MM.1S (cell line): ENCODE measurements at regions not wholly inside any gene's neighbourhood (a gene's known extent, or its start where the extent isn't known, plus 50 kb on each side); places are given as distances from the start of the nearest gene placed in this dataset.
A peak's percentile ranks its signal among the peaks of the same experiment; 100 is the strongest.

ENCODE experiments used
- DNase-seq: peaks from one replicate; pipeline ENCODE4 v3.0.0-alpha.2; 2015
- H2AFZ ChIP-seq: fragments of 300-600 bp; sonication (generic); 2 replicates; pipeline ENCODE4 v1.6.0; 2016; ENCODE audit warnings: antibody characterized with exemption, low read length
- H3F3A ChIP-seq: fragments of 300-600 bp; sonication (generic); 2 replicates; pipeline ENCODE4 v1.6.1; 2016; ENCODE audit warnings: mild to moderate bottlenecking, antibody characterized with exemption, low read length, moderate library complexity, mixed read lengths; ENCODE audit not compliant: insufficient read depth
- H3K27ac ChIP-seq: fragments of 300-600 bp; sonication (generic); 2 replicates; pipeline ENCODE4 v1.5.1; 2016; ENCODE audit warnings: mild to moderate bottlenecking, low read length
- H3K27me3 ChIP-seq: fragments of 300-600 bp; sonication (generic); replicated peaks from 2 replicates; pipeline ENCODE4 v1.6.0; 2016; ENCODE audit warnings: low read length; ENCODE audit not compliant: insufficient read depth
- H3K36me3 ChIP-seq: fragments of 300-600 bp; sonication (generic); replicated peaks from 2 replicates; pipeline ENCODE4 v1.6.1; 2016; ENCODE audit warnings: mild to moderate bottlenecking, low read length, mixed read lengths; ENCODE audit not compliant: insufficient read depth
- H3K4me1 ChIP-seq: fragments of 300-600 bp; sonication (generic); 2 replicates; pipeline ENCODE4 v1.6.1; 2016; ENCODE audit warnings: low read length, mixed read lengths
- H3K4me2 ChIP-seq: fragments of 300-600 bp; sonication (generic); 2 replicates; pipeline ENCODE4 v1.6.0; 2016; ENCODE audit warnings: low read depth, low read length
- H3K4me3 ChIP-seq: fragments of 300-600 bp; sonication (generic); 2 replicates; pipeline ENCODE4 v1.5.1; 2016; ENCODE audit warnings: low read length, mixed read lengths
- H3K79me2 ChIP-seq: fragments of 300-600 bp; sonication (generic); 2 replicates; pipeline ENCODE4 v1.6.1; 2016; ENCODE audit warnings: mixed run types, low read length, mixed read lengths
- H3K9ac ChIP-seq: fragments of 300-600 bp; sonication (generic); 2 replicates; pipeline ENCODE4 v1.6.1; 2016; ENCODE audit warnings: low read length, mixed read lengths
- H3K9me2 ChIP-seq: fragments of 300-600 bp; sonication (generic); replicated peaks from 2 replicates; pipeline ENCODE4 v1.6.1; 2016; ENCODE audit warnings: mild to moderate bottlenecking, low read length, mixed read lengths; ENCODE audit not compliant: insufficient read depth
- H3K9me3 ChIP-seq: fragments of 300-600 bp; sonication (generic); replicated peaks from 2 replicates; pipeline ENCODE4 v1.6.1; 2016; ENCODE audit warnings: mild to moderate bottlenecking, low read length, mixed read lengths; ENCODE audit not compliant: insufficient read depth
- H4K20me1 ChIP-seq: fragments of 300-600 bp; sonication (generic); 2 replicates; pipeline ENCODE4 v1.6.1; 2016; ENCODE audit warnings: mild to moderate bottlenecking, low read length, moderate library complexity, mixed read lengths; ENCODE audit not compliant: insufficient read depth
- EZH2 ChIP-seq: fragments of 300-600 bp; sonication (generic); optimal IDR thresholded peaks from 2 replicates; pipeline ENCODE3; 2017; ENCODE audit warnings: low read depth, mild to moderate bottlenecking, antibody characterized with exemption, low read length, mixed read lengths
- EZH2phosphoT487 ChIP-seq: fragments of 300-600 bp; sonication (generic); IDR thresholded peaks from 2 replicates; pipeline ENCODE4 v1.6.1; 2018; ENCODE audit warnings: antibody characterized with exemption, low read length
- TF ChIP-seq, protein P1 (sequence below): fragments of 300-600 bp; sonication (generic); IDR thresholded peaks from 2 replicates; pipeline ENCODE4 v1.5.1; 2016; ENCODE audit warnings: antibody characterized with exemption, low read length, mixed read lengths

DNA sequence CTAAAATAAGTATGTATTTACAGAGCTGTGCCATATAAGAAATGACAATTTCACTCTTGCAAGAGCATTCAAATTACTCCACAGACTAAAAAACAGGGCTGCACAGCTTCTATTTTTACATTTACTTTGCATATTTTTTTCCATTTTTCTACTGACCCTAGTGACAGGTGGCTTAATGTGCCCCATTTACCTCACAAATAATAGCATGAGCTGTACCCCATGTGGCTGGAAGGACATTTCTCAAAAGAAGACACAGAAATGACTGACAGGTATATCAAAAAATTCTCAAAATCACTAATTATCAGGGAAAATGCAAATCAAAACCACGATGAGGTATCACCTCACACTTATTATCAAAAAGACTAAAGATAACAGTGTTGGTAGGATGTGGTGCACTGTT, 1128.6 kb downstream of the SLC16A7 start:
- no peaks in the 10 kb centered on the region for H3K9me3 ChIP-seq
- peak overlapping the region; percentile 28; the same call in 1 of the 2 replicates for H3K4me2 ChIP-seq
- no peaks in the 10 kb centered on the region for H3K27me3 ChIP-seq
- H3K9me2 ChIP-seq, result no peaks in the 10 kb centered on the region
- H3K79me2 ChIP-seq, result no peaks in the 10 kb centered on the region
- H3K36me3 ChIP-seq, result no peaks in the 10 kb centered on the region
- H3K9ac ChIP-seq, result no peak overlapping the region
- H3K4me3 ChIP-seq, result no peak overlapping the region
- no peak for DNase-seq
- no peak overlapping the region for H2AFZ ChIP-seq
- peaks cover 9% of the 10 kb centered on the region for H3K4me1 ChIP-seq
- no peaks in the 10 kb centered on the region for H3F3A ChIP-seq
- TF ChIP-seq EZH2phosphoT487, result no peak
- TF ChIP-seq, protein P1, sequence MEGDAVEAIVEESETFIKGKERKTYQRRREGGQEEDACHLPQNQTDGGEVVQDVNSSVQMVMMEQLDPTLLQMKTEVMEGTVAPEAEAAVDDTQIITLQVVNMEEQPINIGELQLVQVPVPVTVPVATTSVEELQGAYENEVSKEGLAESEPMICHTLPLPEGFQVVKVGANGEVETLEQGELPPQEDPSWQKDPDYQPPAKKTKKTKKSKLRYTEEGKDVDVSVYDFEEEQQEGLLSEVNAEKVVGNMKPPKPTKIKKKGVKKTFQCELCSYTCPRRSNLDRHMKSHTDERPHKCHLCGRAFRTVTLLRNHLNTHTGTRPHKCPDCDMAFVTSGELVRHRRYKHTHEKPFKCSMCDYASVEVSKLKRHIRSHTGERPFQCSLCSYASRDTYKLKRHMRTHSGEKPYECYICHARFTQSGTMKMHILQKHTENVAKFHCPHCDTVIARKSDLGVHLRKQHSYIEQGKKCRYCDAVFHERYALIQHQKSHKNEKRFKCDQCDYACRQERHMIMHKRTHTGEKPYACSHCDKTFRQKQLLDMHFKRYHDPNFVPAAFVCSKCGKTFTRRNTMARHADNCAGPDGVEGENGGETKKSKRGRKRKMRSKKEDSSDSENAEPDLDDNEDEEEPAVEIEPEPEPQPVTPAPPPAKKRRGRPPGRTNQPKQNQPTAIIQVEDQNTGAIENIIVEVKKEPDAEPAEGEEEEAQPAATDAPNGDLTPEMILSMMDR, result no peak
- no peak for TF ChIP-seq EZH2
- no peaks in the 10 kb centered on the region for H4K20me1 ChIP-seq
- no peak overlapping the region for H3K27ac ChIP-seq

DNA sequence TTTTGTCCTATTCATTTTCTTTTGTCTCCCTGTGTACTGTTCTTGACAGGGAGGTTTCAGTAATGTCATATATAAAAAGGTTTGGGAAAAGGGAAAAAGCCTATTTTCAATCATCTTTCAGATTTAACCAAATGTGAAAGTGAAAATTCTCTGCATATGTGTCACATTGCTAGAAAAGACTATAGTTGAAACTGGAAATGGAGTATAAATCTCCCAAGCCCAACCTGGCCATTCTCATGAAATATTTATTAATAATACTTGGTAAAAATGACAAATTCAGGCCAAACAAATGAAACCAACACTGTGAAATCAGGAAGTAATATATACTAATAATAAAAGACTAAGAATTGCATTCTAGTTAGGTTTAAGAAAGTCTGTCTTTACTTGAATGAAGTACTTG, 1129.2 kb downstream of the SLC16A7 start:
- Histone ChIP-seq H3K4me1 (peaks cover 9% of the 10 kb centered on the region), H2AFZ (no peak overlapping the region), H3K79me2 (no peaks in the 10 kb centered on the region), H3K9ac (no peak overlapping the region), H3K27ac (no peak overlapping the region), H3F3A (no peaks in the 10 kb centered on the region), H3K4me2 (peak overlapping the region; percentile 28; the same call in 1 of the 2 replicates), H3K36me3 (no peaks in the 10 kb centered on the region), H4K20me1 (no peaks in the 10 kb centered on the region), H3K9me3 (no peaks in the 10 kb centered on the region), H3K27me3 (no peaks in the 10 kb centered on the region), H3K9me2 (no peaks in the 10 kb centered on the region), H3K4me3 (no peak overlapping the region)
- TF ChIP-seq, protein P1, result no peak
- TF ChIP-seq EZH2, result no peak
- peak; percentile 31 for DNase-seq

DNA sequence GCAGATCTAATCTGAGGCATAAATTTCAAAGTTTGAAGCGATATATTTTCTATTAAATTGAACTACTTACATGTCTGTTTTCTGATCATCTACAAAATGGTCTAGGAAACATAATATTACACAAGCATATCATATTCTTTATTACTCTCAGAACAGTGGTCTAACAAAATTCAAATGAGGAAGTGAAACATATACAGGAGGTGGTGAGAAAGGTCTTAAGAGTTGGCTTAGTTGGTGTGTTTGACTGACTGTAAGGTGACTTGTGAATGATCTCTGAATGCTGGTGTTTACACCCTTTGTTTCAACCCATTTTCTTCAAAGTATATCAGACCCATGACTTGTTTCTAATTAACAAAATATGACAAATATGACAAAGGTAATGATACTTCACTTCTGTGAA, 1156.8 kb downstream of the SLC16A7 start:
- Histone ChIP-seq H3F3A (no peaks in the 10 kb centered on the region), H3K9me2 (no peaks in the 10 kb centered on the region), H3K27ac (no peak overlapping the region), H4K20me1 (no peaks in the 10 kb centered on the region), H3K9me3 (no peaks in the 10 kb centered on the region), H3K27me3 (no peaks in the 10 kb centered on the region), H3K36me3 (no peaks in the 10 kb centered on the region), H3K79me2 (no peaks in the 10 kb centered on the region), H3K4me1 (no peaks in the 10 kb centered on the region), H3K4me3 (no peak overlapping the region), H3K4me2 (no peak overlapping the region), H2AFZ (no peak overlapping the region), H3K9ac (no peak overlapping the region)
- DNase-seq, result peak; percentile 29
- TF ChIP-seq, protein P1, result no peak
- TF ChIP-seq EZH2phosphoT487 (no peak), EZH2 (no peak)
